Activated gamma-delta T cell treated with anti-CD3 and anti-CD28 coated beads, Interleukin-2, amount 50 U/mL, for 16 hours (primary cell): ENCODE measurements at regions not wholly inside any gene's neighbourhood (a gene's known extent, or its start where the extent isn't known, plus 50 kb on each side); places are given as distances from the start of the nearest gene placed in this dataset.

Experiments used
- DNase-seq: peaks from one replicate; pipeline ENCODE4 v3.0.0-alpha.2; 2020; ENCODE audit warnings: low read depth

DNA sequence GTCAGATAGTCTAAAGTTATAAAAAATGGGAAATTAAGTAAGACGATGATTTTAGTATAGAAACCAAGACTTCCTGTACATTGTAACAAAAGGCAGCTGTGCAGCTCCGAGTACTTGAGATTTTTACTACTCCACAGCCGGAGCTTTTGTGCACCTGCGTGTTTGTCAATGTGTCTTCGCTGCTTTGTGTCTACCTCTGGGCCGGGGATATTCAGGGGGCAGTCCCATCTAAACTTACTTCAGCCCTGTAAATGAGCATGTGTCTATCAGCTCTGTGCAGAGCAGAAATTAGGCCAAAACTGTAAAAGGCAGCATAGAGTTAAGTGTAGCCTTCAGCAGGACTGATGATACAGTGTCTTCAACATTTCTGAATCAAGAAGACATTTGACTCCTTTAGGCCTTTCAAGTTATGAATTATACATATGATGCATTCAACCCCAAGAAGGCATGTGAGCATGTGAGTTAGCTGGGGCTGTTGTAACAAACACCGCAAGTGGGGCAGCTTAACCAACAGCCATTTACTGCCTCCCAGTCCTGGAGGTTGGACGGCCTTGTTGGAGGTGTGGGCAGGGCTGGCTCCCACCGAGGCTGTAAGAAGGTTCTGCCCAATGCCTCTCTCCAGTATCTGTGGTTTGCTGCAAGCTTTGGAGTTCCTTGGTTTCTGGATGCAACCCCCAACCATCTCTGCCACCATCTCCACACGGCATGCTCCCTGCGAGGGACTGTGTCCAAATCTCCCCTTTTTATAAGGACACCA, 191.0 kb upstream of the IRS2 start:
- no peak for DNase-seq

- no peak for DNase-seq
Observed at GRCh38 chr13:109976206-109976997, 190.0 kb upstream of the IRS2 start.

DNA sequence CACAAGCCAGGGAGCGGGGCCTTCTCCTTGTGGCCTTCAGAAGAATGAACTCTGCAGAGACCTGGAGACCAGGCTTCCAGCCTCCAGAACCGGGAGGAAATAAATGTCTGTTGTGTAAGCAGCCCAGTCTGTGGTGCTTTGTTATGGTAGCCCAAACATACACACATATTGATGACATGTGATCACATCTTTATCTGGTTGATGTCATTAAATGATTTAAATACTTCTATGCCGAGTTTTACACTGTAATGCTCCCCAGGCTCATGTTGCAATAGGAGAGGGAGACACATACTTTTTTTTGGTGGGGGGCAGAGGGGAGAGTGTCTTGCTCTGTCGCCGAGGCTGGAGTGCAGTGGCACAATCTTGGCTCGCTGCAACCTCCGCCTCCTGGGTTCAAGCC, 188.0 kb upstream of the IRS2 start:
- no peak for DNase-seq

DNA sequence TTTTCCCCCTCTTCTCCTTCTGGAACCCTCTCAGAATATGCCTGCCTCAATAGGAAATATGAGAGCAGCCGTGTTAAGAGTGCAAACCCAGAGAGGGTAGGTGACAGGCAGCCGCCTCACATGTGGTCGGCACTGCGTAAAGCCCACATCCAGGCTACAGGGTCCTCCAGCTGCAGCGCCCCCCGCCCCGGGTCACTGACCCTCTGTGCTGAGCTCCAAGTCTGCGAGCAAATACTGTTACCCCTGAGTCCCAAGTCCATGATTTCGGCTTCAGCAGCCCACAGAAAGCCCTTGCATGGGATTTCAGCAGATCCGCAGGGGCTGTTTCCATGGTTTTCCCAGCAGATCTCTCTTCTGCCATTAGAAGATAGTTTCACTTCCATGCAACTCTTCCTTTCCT, 186.9 kb upstream of the IRS2 start:
- DNase-seq = no peak

DNA sequence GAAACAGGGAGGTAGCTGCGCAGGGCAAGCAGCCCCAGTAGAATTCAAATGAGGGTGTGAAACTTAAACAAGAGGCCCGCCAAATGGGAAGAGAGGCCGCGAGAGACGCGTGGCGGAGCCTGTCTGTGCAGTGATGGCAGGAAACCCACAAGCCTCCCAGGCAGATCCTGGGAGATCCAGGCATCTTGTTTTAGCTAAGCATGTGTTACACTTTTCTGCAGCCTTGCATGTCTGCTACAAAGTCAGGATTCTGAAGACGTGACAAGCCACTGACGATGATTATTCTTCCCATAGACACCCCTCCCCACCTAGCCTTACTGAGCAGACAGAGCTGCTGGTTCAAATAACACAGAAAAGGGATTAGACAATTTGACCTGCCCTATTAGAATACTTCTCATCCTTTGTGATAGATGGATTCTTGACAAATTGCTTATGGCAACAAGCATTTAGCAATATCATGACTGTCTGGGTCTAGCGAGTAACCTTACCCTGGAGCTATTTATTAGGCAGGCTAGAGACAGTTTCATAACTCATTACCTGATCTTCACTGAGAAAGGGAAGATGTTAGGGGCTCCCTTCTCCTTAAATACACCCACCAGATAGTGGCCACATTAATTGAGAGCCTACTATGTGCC, 185.2 kb upstream of the IRS2 start:
- no peak for DNase-seq

DNA sequence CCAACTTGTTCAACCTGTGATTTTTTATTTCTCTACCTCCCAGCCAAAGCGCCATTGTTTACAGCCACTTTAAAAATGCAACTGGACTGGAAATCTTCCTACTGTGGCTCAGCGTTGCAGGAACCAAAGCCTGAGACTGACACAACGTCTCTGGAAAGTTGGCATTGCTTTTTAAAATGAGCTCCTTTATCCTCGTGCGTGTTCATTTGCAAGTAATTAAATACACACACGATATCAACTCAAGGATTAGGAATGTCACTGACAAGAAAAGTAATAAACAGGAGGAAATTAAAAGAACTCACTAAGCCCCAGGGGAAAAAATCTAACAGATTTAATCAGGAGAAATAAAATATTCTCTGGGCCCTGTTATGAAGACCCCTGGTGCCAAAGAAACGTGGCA, 184.6 kb upstream of the IRS2 start:
- DNase-seq = no peak

DNA sequence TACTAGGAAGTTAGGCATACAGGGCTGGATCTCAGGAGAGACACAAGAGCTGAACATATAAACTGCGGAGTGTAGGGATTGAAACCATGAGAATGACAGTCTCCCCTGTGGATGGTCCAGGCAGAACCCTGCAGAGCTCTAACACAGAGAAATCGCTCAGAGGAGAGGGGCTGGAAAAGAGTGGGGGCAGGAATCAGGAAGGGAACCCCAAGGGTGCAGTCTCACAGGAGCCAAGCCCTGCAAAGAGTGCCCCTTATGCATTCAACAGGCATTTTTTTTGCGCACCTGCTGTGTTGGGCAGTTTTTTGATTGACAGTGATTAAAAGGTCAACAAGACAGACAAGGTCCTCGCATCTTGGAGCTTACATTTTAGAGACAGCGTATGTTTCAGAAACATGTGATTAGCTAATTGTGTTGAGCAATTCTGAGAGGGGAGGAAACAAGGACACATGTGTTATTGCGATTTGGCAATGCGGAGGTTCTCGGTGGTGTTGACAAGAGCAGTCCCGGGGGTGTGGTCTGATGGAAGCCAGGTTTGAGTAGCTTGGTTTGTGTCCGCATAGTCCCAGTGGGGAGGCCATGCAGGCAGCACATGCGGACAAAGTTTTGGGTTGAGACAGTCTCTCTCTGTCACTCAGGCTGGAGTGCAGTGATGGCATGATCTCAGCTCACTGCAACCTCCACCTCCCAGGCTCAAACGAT, 182.6 kb upstream of the IRS2 start:
- DNase-seq = no peak

DNA sequence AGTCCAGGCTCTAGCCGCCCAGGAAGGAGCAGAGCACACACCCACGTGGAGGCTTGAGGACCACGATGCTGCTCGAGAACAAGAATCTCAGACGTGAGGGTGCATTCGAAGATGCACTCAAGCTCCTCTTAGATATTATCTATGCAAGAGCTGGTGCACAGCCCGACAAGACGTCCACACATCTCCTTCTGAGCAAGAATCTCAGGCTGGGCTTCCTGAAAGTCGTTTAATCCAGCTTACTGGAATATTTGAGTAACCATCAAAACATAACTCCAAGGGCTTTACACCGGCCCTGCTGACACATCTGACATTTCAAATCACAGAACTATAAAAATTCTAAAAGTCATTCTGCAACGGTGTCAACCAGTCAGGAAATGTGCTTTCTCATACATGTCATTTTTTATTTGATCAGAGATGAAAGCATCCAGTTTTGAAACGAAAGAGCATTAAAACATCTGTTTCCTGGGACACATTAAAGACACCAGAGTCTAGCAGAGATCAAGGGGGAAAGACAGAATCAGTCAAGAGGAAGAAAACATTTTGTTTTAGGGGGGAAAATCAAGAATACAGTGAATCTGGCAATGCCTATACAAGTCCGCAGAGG, 177.7 kb upstream of the IRS2 start:
- DNase-seq = no peak

DNA sequence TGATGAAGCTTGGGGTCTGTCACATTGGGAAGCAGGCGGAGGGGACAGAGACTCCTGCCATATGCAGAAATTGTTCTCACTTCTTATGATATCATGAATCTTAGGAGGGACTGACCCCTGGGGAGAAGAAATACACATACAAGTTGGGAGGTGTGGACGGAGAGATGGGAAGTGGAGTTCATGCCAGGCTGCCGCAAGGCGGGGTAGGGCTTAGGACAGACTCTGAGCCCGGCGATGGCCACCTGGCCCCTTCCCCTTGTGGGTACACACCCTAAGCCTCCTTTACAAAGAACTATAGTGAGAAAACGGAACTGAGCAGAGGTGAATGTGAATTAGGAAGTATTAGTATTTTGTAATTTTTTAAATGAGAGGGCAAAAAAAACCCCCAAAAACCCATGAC, 177.0 kb upstream of the IRS2 start:
- DNase-seq = no peak

DNA sequence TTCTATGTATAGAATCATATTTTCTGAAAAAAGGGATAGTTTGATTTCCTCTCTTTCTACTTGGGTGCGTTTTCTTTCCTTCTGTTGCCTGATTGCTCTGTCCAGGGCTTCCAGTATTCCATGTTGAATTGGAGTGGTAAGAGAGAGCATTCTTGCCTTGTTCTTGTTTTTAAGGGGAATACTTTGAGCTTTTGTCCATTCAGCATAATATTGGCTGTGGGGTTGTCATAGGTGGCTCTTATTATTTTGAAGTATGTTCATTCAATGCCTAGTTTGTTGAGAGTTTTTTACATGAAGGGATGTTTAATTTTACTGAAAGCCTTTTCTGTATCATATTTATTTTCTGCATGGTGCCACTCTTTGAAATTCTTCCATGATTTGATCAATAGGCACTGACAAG, 173.5 kb upstream of the IRS2 start:
- no peak for DNase-seq

DNA sequence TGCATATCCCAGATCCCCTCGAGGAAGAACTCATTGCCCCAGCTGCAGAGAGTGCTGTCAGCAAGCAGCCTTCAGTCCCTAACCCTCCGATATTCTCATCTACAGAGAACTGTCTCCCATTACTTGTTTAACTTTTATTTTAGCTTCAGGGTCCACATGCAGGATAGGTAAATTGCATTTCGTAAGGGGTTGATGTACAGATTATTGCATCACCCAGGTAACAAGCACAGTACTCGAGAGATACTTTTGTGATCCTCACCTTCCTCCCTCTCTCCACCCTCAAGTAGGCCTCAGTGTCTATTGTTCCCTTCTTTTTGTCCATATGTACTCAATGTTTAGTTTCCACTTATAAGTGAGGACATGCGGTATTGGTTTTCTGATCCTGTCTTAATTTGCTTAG, 171.5 kb upstream of the IRS2 start:
- no peak for DNase-seq

- no peak for DNase-seq
Observed at GRCh38 chr13:109955598-109955997, 169.2 kb upstream of the IRS2 start.

DNA sequence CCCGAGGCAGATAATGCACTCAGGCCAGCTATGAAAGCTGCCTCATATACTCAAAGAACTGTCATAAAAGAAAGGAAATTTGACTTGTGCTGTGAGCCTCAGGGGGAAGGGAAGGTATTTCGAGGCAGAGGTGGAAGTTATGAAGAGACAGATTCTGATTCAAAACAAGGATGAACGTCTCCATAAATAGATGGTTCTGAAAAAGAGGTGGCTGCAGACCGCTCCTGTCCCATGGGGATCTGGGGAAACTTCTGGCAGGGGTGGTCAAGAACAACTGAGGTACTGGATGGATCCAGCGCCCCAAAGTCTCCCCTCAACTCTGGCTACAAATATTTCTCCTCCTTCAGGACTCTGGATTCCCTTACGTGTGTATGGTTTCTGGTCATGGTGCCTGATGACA, 168.1 kb upstream of the IRS2 start:
- no peak for DNase-seq

DNA sequence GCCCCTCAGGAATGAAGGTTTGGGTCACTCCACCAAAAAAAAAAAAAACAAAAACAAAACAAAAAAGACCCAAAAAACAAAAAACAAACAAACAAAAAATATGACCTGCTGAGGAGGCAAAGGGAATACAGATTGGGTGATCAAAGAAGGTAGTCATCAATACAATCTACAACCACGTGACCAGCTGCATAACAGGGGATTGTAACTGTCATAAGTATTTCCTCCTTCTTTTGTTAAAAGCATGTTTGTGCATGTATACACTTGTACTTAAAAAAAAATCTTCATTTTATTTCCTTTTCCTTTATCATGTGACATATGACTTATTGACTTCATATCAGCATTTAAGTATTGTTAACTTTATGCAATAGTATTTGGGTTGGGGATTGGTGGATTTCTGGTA, 165.1 kb upstream of the IRS2 start:
- DNase-seq = no peak

DNA sequence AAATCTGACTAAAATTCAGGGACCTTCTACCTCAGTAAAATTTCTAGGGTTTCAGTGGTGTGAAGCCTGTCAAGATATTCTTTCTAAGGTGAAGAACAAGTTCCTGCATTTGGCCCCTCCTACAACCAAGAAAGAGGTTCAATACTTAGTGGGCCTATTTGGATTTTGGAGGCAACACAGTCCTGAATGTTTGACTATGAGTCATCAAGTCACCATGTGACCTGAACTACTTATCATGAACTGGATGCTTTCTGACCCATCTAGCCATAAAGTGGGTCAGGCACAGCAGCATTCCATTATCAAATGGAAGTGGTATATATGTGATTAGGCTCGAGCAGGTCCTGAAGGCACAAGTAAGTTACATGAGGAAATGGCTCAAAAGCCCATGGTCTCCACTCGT, 163.0 kb upstream of the IRS2 start:
- no peak for DNase-seq

DNA sequence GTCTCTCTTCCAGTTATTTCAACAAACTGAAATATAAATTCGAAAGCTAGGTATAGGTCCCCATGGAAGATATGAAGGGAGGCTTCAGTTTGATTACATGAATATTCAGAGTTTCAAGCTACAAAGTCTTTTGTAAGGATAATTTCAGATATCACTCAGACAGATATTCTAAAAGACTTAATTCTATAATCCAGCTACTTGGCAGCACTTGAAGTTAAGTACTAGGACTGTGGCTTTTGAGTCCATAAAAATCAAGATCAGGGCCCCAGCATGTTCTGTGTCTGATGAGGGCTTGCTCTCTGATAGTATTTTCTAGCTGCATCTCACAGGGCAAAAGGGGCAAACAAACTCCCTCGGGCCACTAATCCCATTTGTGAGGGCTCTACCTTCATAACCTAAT, 160.6 kb upstream of the IRS2 start:
- DNase-seq = no peak

GRCh38 chr13:109945206-109945960, 159.0 kb upstream of the IRS2 start:
- no peak for DNase-seq

GRCh38 chr13:109941951-109942350, 155.6 kb upstream of the IRS2 start:
- no peak for DNase-seq

DNA sequence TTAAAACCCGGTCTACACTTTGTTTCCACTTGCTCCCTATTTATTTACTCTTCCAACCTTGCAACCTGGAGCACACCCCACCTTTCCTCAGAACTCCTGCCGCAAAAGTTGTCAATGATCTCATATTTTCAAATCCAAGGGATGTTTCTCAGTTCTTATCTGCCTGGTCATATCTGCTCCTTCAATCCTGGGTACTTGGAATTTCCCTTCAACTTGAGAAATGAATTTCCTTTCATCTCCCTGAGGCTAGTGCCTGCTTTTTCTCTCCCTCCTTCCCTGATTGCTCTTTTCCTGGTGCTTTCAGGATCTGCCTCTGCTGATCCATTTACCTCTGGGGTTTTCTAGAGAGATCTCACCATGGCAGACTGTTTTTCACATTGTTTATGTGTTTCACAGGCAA, 154.8 kb upstream of the IRS2 start:
- no peak for DNase-seq

GRCh38 chr13:109940637-109941036, 154.3 kb upstream of the IRS2 start:
- no peak for DNase-seq

DNA sequence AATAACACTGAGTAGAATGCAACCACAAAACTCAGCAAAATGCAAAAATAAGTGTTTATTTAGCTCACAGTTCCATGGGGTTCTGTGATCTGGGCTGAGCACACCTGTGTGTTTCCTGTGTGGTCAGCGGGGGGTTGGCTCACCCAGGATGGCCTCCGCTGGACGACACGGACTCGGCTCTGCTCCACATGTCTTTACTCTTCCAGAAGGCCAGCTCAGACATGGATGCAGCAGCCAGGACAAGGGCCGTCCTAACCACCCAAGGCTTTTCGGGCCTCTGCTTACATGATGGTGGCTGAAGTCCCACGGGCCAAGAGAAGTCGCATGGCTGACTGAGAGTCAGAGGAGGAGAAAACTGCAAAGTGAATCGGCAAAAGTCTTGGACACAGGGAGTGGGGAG, 153.5 kb upstream of the IRS2 start:
- no peak for DNase-seq

DNA sequence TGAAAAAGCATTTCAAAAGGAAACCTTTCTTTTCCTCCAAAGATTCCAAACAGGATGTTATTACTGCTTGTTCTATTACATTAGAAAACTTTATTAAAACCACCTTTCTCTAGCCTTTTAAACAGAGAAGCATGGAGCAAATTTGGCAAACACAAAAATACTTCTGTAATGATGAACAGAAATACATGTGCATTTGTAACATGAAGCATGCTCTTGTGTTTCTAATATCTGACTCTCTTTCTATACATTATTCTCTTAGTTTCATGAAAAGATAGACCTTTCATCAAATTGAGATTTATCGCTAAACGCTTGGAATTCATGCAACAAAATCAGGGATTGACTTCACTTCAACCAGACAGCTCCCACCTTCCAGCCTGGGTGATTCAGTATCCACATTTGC, 152.8 kb upstream of the IRS2 start:
- DNase-seq = no peak
